ENCODE measurements at regions not wholly inside any gene's neighbourhood (a gene's known extent, or its start where the extent isn't known, plus 50 kb on each side); places are given as distances from the start of the nearest gene placed in this dataset.

GRCh38 chr1:68746378-68746777, 249.5 kb upstream of the DEPDC1 start:
- TF ChIP-seq CTCF (IDR thresholded peaks at IDR 0.05) (no peak), EP300 (IDR thresholded peaks at IDR 0.05) (no peak)
